ENCODE measurements at regions not wholly inside any gene's neighbourhood (a gene's known extent, or its start where the extent isn't known, plus 50 kb on each side); places are given as distances from the start of the nearest gene placed in this dataset.

- TF ChIP-seq, protein P1, sequence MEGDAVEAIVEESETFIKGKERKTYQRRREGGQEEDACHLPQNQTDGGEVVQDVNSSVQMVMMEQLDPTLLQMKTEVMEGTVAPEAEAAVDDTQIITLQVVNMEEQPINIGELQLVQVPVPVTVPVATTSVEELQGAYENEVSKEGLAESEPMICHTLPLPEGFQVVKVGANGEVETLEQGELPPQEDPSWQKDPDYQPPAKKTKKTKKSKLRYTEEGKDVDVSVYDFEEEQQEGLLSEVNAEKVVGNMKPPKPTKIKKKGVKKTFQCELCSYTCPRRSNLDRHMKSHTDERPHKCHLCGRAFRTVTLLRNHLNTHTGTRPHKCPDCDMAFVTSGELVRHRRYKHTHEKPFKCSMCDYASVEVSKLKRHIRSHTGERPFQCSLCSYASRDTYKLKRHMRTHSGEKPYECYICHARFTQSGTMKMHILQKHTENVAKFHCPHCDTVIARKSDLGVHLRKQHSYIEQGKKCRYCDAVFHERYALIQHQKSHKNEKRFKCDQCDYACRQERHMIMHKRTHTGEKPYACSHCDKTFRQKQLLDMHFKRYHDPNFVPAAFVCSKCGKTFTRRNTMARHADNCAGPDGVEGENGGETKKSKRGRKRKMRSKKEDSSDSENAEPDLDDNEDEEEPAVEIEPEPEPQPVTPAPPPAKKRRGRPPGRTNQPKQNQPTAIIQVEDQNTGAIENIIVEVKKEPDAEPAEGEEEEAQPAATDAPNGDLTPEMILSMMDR (IDR thresholded peaks at IDR 0.05), result no peak
- no peak for TF ChIP-seq POLR2A (IDR thresholded peaks at IDR 0.05)
These were observed 1159.8 kb upstream of the EYS start for GRCh38 chr6:66866801-66867200.
